ENCODE measurements at regions not wholly inside any gene's neighbourhood (a gene's known extent, or its start where the extent isn't known, plus 50 kb on each side); places are given as distances from the start of the nearest gene placed in this dataset.

DNA sequence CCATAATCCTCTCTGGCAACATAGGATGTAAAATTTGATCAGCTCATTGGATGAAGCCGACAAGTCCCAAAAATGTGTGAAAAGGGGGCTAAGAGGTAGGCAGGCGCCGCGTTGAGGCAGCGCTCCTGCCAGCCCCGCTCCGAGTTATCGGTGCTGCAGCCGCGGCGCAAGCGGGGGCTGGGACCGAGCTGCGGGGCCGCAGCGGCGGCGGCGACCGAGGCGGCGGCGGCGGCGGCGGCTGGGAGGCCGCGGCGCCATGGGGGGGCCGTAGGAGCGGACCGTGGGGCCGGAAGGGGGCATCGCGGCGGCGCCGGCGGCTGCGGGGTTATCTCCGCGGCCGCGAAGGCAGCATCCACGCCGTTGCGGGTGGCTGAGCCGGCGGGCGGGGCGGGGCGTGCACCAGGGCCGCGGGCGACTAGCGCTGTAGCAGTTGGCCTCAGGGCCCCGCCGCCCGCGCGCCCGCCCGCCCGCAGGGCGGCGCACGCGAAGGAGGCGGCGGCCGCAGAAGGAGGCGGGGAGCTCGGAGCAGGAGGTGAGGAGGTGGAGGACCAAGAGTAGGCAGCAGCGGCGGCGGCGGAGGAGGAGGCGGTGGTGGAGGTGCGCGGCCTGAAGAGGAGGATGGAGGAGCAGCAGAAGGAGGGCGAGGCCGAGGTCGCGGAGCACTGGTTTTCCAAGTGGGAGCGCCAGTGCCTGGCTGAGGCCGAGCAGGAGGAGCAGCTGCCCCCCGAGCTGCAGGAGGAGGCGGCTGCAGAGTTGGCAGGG is 126.0 kb upstream of the CXorf66 start:
- H3K27ac ChIP-seq (ENCODE audit: low read length) = no peak overlapping the region
- H3K9me3 ChIP-seq (ENCODE audit: insufficient read depth, low read length) = no peaks in the 10 kb centered on the region
- no peaks in the 10 kb centered on the region for H3K36me3 ChIP-seq (replicated peaks; ENCODE audit: low read depth, low read length)
- H3K27me3 ChIP-seq (ENCODE audit: low read depth, low read length) = no peaks in the 10 kb centered on the region
- no peak overlapping the region for H3K9ac ChIP-seq (ENCODE audit: low read length)
- H3K4me1 ChIP-seq (ENCODE audit: low read length) = peaks cover 8% of the 10 kb centered on the region; the same call in 1 of the 2 replicates
- H3K4me3 ChIP-seq (ENCODE audit: low read length) = no peak overlapping the region
- H4K20me1 ChIP-seq (ENCODE audit: insufficient read depth, low read length) = no peaks in the 10 kb centered on the region
- TF ChIP-seq CTCF (IDR thresholded peaks at IDR 0.05; ENCODE audit: low read depth, low read length) (no peak), EZH2phosphoT487 (IDR thresholded peaks at IDR 0.05; ENCODE audit: low read depth) (no peak)
- no peak overlapping the region for H3K4me2 ChIP-seq (ENCODE audit: low read length)
- no peak overlapping the region for H2AFZ ChIP-seq (ENCODE audit: low read depth, low read length)
- H3K79me2 ChIP-seq (ENCODE audit: low read length) = no peaks in the 10 kb centered on the region

DNA sequence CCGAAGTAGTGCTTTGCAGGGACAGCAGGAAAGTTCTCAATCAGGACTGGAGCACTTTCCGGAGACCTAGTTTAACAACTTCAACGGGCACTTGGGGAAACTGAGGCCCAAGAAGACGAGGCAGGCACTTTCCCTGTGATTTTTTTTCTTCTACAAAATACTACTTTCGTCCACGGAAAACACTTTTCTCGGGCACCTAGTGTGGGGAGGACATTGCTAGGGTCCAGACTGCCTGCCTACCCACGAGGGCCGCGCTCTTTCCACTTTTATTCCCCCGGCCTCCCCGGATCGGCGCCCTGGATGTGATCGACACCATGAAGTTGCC is 125.4 kb upstream of the CXorf66 start:
- Histone ChIP-seq H3K27ac (ENCODE audit: low read length) (no peak overlapping the region), H3K9me3 (ENCODE audit: insufficient read depth, low read length) (no peaks in the 10 kb centered on the region), H3K36me3 (replicated peaks; ENCODE audit: low read depth, low read length) (no peaks in the 10 kb centered on the region), H3K27me3 (ENCODE audit: low read depth, low read length) (no peaks in the 10 kb centered on the region), H3K9ac (ENCODE audit: low read length) (no peak overlapping the region), H3K4me1 (ENCODE audit: low read length) (peaks cover 7% of the 10 kb centered on the region; the same call in 1 of the 2 replicates), H2AFZ (ENCODE audit: low read depth, low read length) (no peak overlapping the region), H3K4me3 (ENCODE audit: low read length) (no peak overlapping the region), H4K20me1 (ENCODE audit: insufficient read depth, low read length) (no peaks in the 10 kb centered on the region), H3K4me2 (ENCODE audit: low read length) (no peak overlapping the region), H3K79me2 (ENCODE audit: low read length) (no peaks in the 10 kb centered on the region)
- TF ChIP-seq CTCF (IDR thresholded peaks at IDR 0.05; ENCODE audit: low read depth, low read length) = no peak
- TF ChIP-seq EZH2phosphoT487 (IDR thresholded peaks at IDR 0.05; ENCODE audit: low read depth) = no peak

DNA sequence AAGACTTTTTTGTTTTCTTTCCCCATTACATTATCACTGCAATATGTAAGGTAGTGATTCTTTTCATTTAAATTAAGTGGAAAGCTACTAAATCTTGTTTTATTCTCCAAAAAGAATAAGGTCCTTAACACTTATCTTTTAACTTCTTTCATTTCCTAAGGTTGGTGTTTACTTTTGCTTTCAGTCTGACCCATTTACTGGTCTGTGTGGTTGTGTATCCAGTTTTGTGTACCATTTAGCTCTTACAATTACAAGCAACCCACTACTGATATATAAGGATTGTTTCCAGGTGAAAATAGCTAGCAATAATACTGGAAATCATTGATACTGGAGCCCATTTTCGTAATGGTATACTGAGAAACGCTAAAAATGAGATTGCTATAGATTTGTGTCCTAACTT is 123.1 kb upstream of the CXorf66 start:
- H3K4me1 ChIP-seq (ENCODE audit: low read length) = peaks cover 7% of the 10 kb centered on the region; the same call in 1 of the 2 replicates
- H3K4me3 ChIP-seq (ENCODE audit: low read length) = no peak overlapping the region
- H3K27me3 ChIP-seq (ENCODE audit: low read depth, low read length) = no peaks in the 10 kb centered on the region
- H3K4me2 ChIP-seq (ENCODE audit: low read length) = no peak overlapping the region
- TF ChIP-seq CTCF (IDR thresholded peaks at IDR 0.05; ENCODE audit: low read depth, low read length) = no peak
- TF ChIP-seq EZH2phosphoT487 (IDR thresholded peaks at IDR 0.05; ENCODE audit: low read depth) = no peak
- H3K79me2 ChIP-seq (ENCODE audit: low read length) = no peaks in the 10 kb centered on the region
- H3K9me3 ChIP-seq (ENCODE audit: insufficient read depth, low read length) = no peaks in the 10 kb centered on the region
- H3K27ac ChIP-seq (ENCODE audit: low read length) = no peak overlapping the region
- no peaks in the 10 kb centered on the region for H3K36me3 ChIP-seq (replicated peaks; ENCODE audit: low read depth, low read length)
- H2AFZ ChIP-seq (ENCODE audit: low read depth, low read length) = no peak overlapping the region
- H4K20me1 ChIP-seq (ENCODE audit: insufficient read depth, low read length) = no peaks in the 10 kb centered on the region
- no peak overlapping the region for H3K9ac ChIP-seq (ENCODE audit: low read length)

DNA sequence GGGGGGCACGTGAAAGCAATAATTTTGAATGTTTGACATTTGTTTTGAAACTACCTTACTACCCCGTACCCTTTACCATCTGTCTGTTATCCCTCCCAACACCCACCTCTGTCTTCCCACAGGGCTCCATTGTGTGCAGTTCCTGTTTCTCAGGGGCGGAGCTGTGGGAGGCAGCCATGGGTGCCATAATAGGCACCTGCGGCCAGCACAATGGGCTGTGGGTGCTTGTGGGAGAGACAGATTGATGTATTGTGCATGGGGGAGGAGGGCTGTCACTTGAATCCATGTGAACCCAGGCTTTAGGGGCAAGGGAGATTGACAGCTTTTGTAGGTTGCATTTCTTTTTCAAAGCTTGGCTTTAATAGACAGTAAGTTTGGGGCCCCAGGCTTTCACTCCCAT is 122.6 kb upstream of the CXorf66 start:
- Histone ChIP-seq H3K9ac (ENCODE audit: low read length) (no peak overlapping the region), H2AFZ (ENCODE audit: low read depth, low read length) (peak overlapping the region; percentile 46), H3K4me1 (ENCODE audit: low read length) (peaks cover 7% of the 10 kb centered on the region; the same call in 1 of the 2 replicates), H3K9me3 (ENCODE audit: insufficient read depth, low read length) (no peaks in the 10 kb centered on the region), H3K36me3 (replicated peaks; ENCODE audit: low read depth, low read length) (no peaks in the 10 kb centered on the region), H3K4me3 (ENCODE audit: low read length) (no peak overlapping the region), H3K79me2 (ENCODE audit: low read length) (no peaks in the 10 kb centered on the region), H3K27me3 (ENCODE audit: low read depth, low read length) (no peaks in the 10 kb centered on the region), H4K20me1 (ENCODE audit: insufficient read depth, low read length) (no peaks in the 10 kb centered on the region), H3K27ac (ENCODE audit: low read length) (no peak overlapping the region), H3K4me2 (ENCODE audit: low read length) (peak overlapping the region; percentile 20; the same call in 1 of the 2 replicates)
- TF ChIP-seq CTCF (IDR thresholded peaks at IDR 0.05; ENCODE audit: low read depth, low read length) = no peak
- TF ChIP-seq EZH2phosphoT487 (IDR thresholded peaks at IDR 0.05; ENCODE audit: low read depth) = no peak

All from OCI-LY3 (cell line).